Activated CD4-positive, alpha-beta T cell treated with anti-CD3 and anti-CD28 coated beads, Interleukin-2, amount 10 ng/mL, durations not matched to agents 24 days and 14 days (primary cell): ENCODE measurements at regions not wholly inside any gene's neighbourhood (a gene's known extent, or its start where the extent isn't known, plus 50 kb on each side); places are given as distances from the start of the nearest gene placed in this dataset.

Source experiments
- DNase-seq: peaks from one replicate; pipeline ENCODE4 v3.0.0; 2022
- H3K27ac Mint-ChIP-seq: one replicate; pipeline ENCODE4 v1.8.0; 2022; ENCODE audit warnings: mild to moderate bottlenecking, mixed read lengths
- H3K27me3 Mint-ChIP-seq: one replicate; pipeline ENCODE4 v1.8.0; 2022; ENCODE audit warnings: mixed read lengths
- H3K36me3 Mint-ChIP-seq: one replicate; pipeline ENCODE4 v1.8.0; 2022; ENCODE audit warnings: low read depth, mild to moderate bottlenecking, mixed read lengths
- H3K4me1 Mint-ChIP-seq: one replicate; pipeline ENCODE4 v1.8.0; 2021; ENCODE audit warnings: mixed read lengths
- H3K4me3 Mint-ChIP-seq: one replicate; pipeline ENCODE4 v1.8.0; 2022; ENCODE audit warnings: mild to moderate bottlenecking, moderate library complexity, mixed read lengths
- H3K9me3 Mint-ChIP-seq: one replicate; pipeline ENCODE4 v1.8.0; 2021; ENCODE audit warnings: mixed read lengths
- intact Hi-C: fragments of 100-400 bp; cut with micrococcal nuclease; formaldehyde crosslinking; loops from one replicate; pipeline ENCODE4 v1.15.1; 2023

GRCh38 chr3:162492446-162493081 is 996.0 kb downstream of the OTOL1 start:
- Mint-ChIP-seq H3K27me3 (no peaks in the 10 kb centered on the region), H3K27ac (no peak overlapping the region), H3K4me3 (no peak overlapping the region), H3K36me3 (no peaks in the 10 kb centered on the region), H3K9me3 (no peaks in the 10 kb centered on the region), H3K4me1 (no peaks in the 10 kb centered on the region)
- no peak for DNase-seq
- intact Hi-C loops, result no loop called here

- Mint-ChIP-seq H3K4me3 (no peak overlapping the region), H3K36me3 (no peaks in the 10 kb centered on the region), H3K27me3 (no peaks in the 10 kb centered on the region), H3K9me3 (no peaks in the 10 kb centered on the region), H3K27ac (no peak overlapping the region), H3K4me1 (no peaks in the 10 kb centered on the region)
- DNase-seq, result no peak
- intact Hi-C loops, result no loop called here
Observed at GRCh38 chr3:162498626-162499025, 1002.0 kb downstream of the OTOL1 start.

GRCh38 chr3:162507397-162507796 is 1010.8 kb downstream of the OTOL1 start:
- DNase-seq, result no peak

GRCh38 chr3:162512488-162512887 is 1015.9 kb downstream of the OTOL1 start:
- H3K27me3 Mint-ChIP-seq, result no peaks in the 10 kb centered on the region
- intact Hi-C loops, result no loop called here
- no peak for DNase-seq
- H3K4me3 Mint-ChIP-seq, result no peak overlapping the region
- no peaks in the 10 kb centered on the region for H3K4me1 Mint-ChIP-seq
- no peaks in the 10 kb centered on the region for H3K9me3 Mint-ChIP-seq
- no peaks in the 10 kb centered on the region for H3K36me3 Mint-ChIP-seq
- no peak overlapping the region for H3K27ac Mint-ChIP-seq

More at GRCh38 chr3:162507397-162507796, 1010.8 kb downstream of the OTOL1 start:
- Mint-ChIP-seq H3K9me3 (no peaks in the 10 kb centered on the region), H3K4me1 (no peaks in the 10 kb centered on the region), H3K27me3 (no peaks in the 10 kb centered on the region), H3K27ac (no peak overlapping the region), H3K4me3 (no peak overlapping the region), H3K36me3 (no peaks in the 10 kb centered on the region)
- intact Hi-C loops, result no loop called here

- DNase-seq, result no peak
- H3K4me1 Mint-ChIP-seq, result no peaks in the 10 kb centered on the region
- no peaks in the 10 kb centered on the region for H3K36me3 Mint-ChIP-seq
- intact Hi-C loops, result no loop called here
- H3K27ac Mint-ChIP-seq, result no peak overlapping the region
- H3K4me3 Mint-ChIP-seq, result no peak overlapping the region
- no peaks in the 10 kb centered on the region for H3K9me3 Mint-ChIP-seq
- H3K27me3 Mint-ChIP-seq, result no peaks in the 10 kb centered on the region
Observed at GRCh38 chr3:162517110-162517509, 1020.5 kb downstream of the OTOL1 start.

GRCh38 chr3:162521669-162522068 is 1025.1 kb downstream of the OTOL1 start:
- no peak for DNase-seq
- no peaks in the 10 kb centered on the region for H3K27me3 Mint-ChIP-seq

GRCh38 chr3:162525066-162525742 is 1028.6 kb downstream of the OTOL1 start:
- no peaks in the 10 kb centered on the region for H3K36me3 Mint-ChIP-seq
- no peaks in the 10 kb centered on the region for H3K9me3 Mint-ChIP-seq
- H3K27me3 Mint-ChIP-seq, result no peaks in the 10 kb centered on the region
- no peak overlapping the region for H3K4me3 Mint-ChIP-seq
- intact Hi-C loops, result no loop called here
- no peaks in the 10 kb centered on the region for H3K4me1 Mint-ChIP-seq
- no peak overlapping the region for H3K27ac Mint-ChIP-seq
- DNase-seq, result no peak

More at GRCh38 chr3:162521669-162522068, 1025.1 kb downstream of the OTOL1 start:
- Mint-ChIP-seq H3K4me1 (no peaks in the 10 kb centered on the region), H3K27ac (no peak overlapping the region), H3K9me3 (no peaks in the 10 kb centered on the region), H3K36me3 (no peaks in the 10 kb centered on the region), H3K4me3 (no peak overlapping the region)
- intact Hi-C loops, result no loop called here

GRCh38 chr3:162525771-162526170 is 1029.2 kb downstream of the OTOL1 start:
- H3K9me3 Mint-ChIP-seq, result no peaks in the 10 kb centered on the region
- intact Hi-C loops, result no loop called here
- no peaks in the 10 kb centered on the region for H3K4me1 Mint-ChIP-seq
- no peaks in the 10 kb centered on the region for H3K36me3 Mint-ChIP-seq
- no peak for DNase-seq
- no peak overlapping the region for H3K4me3 Mint-ChIP-seq
- H3K27me3 Mint-ChIP-seq, result no peaks in the 10 kb centered on the region
- no peak overlapping the region for H3K27ac Mint-ChIP-seq

- intact Hi-C loops, result no loop called here
- Mint-ChIP-seq H3K4me3 (no peak overlapping the region), H3K4me1 (no peaks in the 10 kb centered on the region), H3K36me3 (no peaks in the 10 kb centered on the region), H3K9me3 (no peaks in the 10 kb centered on the region), H3K27me3 (no peaks in the 10 kb centered on the region), H3K27ac (no peak overlapping the region)
- no peak for DNase-seq
Observed at GRCh38 chr3:162534431-162534830, 1037.8 kb downstream of the OTOL1 start.

GRCh38 chr3:162538491-162538890 is 1041.9 kb downstream of the OTOL1 start:
- H3K27ac Mint-ChIP-seq, result no peak overlapping the region
- no peak overlapping the region for H3K4me3 Mint-ChIP-seq
- H3K27me3 Mint-ChIP-seq, result no peaks in the 10 kb centered on the region
- intact Hi-C loops, result loop anchor here (5.0 kb wide), 1 partner anchor 36 kb away; no protein-coding TSS in a partner anchor
- H3K36me3 Mint-ChIP-seq, result no peaks in the 10 kb centered on the region
- no peaks in the 10 kb centered on the region for H3K9me3 Mint-ChIP-seq
- no peaks in the 10 kb centered on the region for H3K4me1 Mint-ChIP-seq
- no peak for DNase-seq

GRCh38 chr3:162538906-162539305 is 1042.3 kb downstream of the OTOL1 start:
- Mint-ChIP-seq H3K4me3 (no peak overlapping the region), H3K27ac (no peak overlapping the region), H3K9me3 (no peaks in the 10 kb centered on the region), H3K27me3 (no peaks in the 10 kb centered on the region), H3K4me1 (no peaks in the 10 kb centered on the region), H3K36me3 (no peaks in the 10 kb centered on the region)
- DNase-seq, result no peak
- intact Hi-C loops, result loop anchor here (5.0 kb wide), 1 partner anchor 37 kb away; no protein-coding TSS in a partner anchor

GRCh38 chr3:162540421-162540820 is 1043.8 kb downstream of the OTOL1 start:
- no peaks in the 10 kb centered on the region for H3K4me1 Mint-ChIP-seq

GRCh38 chr3:162541923-162542322 is 1045.3 kb downstream of the OTOL1 start:
- intact Hi-C loops, result no loop called here
- H3K36me3 Mint-ChIP-seq, result no peaks in the 10 kb centered on the region
- no peaks in the 10 kb centered on the region for H3K9me3 Mint-ChIP-seq
- no peak overlapping the region for H3K27ac Mint-ChIP-seq
- DNase-seq, result no peak
- no peaks in the 10 kb centered on the region for H3K27me3 Mint-ChIP-seq
- no peaks in the 10 kb centered on the region for H3K4me1 Mint-ChIP-seq
- H3K4me3 Mint-ChIP-seq, result no peak overlapping the region

More at GRCh38 chr3:162540421-162540820, 1043.8 kb downstream of the OTOL1 start:
- intact Hi-C loops, result no loop called here
- no peaks in the 10 kb centered on the region for H3K9me3 Mint-ChIP-seq
- DNase-seq, result no peak
- no peak overlapping the region for H3K27ac Mint-ChIP-seq
- H3K36me3 Mint-ChIP-seq, result no peaks in the 10 kb centered on the region
- no peaks in the 10 kb centered on the region for H3K27me3 Mint-ChIP-seq
- no peak overlapping the region for H3K4me3 Mint-ChIP-seq

- intact Hi-C loops, result no loop called here
- H3K27me3 Mint-ChIP-seq, result no peaks in the 10 kb centered on the region
- no peak overlapping the region for H3K4me3 Mint-ChIP-seq
- DNase-seq, result no peak
- H3K27ac Mint-ChIP-seq, result no peak overlapping the region
- no peaks in the 10 kb centered on the region for H3K36me3 Mint-ChIP-seq
- no peaks in the 10 kb centered on the region for H3K4me1 Mint-ChIP-seq
- no peaks in the 10 kb centered on the region for H3K9me3 Mint-ChIP-seq
Observed at GRCh38 chr3:162544246-162544645, 1047.6 kb downstream of the OTOL1 start.
